ENCODE measurements at regions not wholly inside any gene's neighbourhood (a gene's known extent, or its start where the extent isn't known, plus 50 kb on each side); places are given as distances from the start of the nearest gene placed in this dataset.

DNA sequence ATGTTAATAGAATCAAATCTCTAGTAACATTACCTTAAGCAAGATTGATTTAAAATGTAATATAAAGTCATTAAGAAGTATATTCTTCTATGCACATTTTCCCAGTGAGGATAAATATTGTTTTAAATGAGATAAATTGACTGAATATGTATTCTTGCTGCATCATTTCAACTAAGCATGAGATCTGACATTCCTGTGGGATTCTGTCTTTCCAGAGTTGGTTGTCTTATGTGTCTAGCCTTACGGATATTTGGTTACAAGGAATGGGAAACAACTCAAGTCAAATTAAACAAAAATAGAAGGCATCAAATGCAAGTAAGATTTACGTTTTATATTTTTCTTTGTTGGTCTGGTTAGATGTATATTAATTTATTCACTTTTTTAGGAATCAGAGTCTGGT lies 287.5 kb downstream of the PTGER3 start:
- H3K4me1 ChIP-seq: no peaks in the 10 kb centered on the region
- no peak for DNase-seq (ENCODE audit: low spot score in 2 of 2)
- no peak overlapping the region for H3K27ac ChIP-seq
- 58 to 68% methylated on average over 2 of the region's 2 CpGs for WGBS, 2 donors
- no peaks in the 10 kb centered on the region for H3K36me3 ChIP-seq
- H3K27me3 ChIP-seq: no peaks in the 10 kb centered on the region
- TF ChIP-seq, protein P1, sequence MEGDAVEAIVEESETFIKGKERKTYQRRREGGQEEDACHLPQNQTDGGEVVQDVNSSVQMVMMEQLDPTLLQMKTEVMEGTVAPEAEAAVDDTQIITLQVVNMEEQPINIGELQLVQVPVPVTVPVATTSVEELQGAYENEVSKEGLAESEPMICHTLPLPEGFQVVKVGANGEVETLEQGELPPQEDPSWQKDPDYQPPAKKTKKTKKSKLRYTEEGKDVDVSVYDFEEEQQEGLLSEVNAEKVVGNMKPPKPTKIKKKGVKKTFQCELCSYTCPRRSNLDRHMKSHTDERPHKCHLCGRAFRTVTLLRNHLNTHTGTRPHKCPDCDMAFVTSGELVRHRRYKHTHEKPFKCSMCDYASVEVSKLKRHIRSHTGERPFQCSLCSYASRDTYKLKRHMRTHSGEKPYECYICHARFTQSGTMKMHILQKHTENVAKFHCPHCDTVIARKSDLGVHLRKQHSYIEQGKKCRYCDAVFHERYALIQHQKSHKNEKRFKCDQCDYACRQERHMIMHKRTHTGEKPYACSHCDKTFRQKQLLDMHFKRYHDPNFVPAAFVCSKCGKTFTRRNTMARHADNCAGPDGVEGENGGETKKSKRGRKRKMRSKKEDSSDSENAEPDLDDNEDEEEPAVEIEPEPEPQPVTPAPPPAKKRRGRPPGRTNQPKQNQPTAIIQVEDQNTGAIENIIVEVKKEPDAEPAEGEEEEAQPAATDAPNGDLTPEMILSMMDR (IDR thresholded peaks at IDR 0.05): no peak
- TF ChIP-seq EP300 (IDR thresholded peaks at IDR 0.05) (no peak), POLR2A (IDR thresholded peaks at IDR 0.05) (no peak)
- no peak overlapping the region for H3K4me3 ChIP-seq
- H3K9me3 ChIP-seq: peaks cover 0 to 3% (median 0%) of the 10 kb centered on the region in 4 donors

DNA sequence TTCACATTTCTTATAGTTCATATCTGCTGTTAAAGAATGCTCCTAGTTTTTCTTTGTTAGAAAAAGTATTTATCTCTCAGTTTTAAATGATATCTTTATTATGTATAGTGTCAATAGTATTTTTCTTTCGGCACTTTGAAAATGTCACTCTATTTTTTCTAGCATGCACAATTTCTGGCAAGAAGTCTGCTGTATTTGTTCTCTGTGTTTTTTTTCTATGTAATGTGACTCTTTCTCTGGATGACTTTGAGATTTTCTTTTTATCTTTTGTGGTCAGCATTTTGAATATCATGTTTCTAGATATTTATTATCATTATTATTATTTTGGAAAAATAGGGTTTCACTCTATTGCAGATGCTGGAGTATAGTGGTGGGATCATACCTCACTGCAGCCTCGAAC lies 285.2 kb downstream of the PTGER3 start:
- no peak for DNase-seq (ENCODE audit: low spot score in 2 of 2)

DNA sequence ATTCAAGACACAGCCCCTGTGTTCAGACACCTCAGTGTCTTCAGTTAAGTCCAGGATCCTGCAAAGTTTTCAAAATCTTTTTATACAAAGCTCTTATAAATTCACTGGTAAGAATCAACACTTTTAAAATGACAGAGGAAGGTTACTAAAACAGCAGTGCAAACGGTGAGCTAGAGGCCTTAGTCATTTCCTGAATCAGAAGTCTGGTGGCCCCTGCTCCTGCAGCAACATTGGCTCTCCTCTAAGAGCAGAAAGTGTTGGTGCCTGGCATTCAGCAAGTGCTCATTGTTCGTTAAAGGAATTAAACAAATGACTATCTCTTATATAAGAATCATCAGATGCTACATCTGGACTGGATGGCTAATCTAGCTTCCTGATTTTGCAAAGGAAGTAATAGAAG lies 282.9 kb downstream of the PTGER3 start:
- no peaks in the 10 kb centered on the region for H3K36me3 ChIP-seq
- no peaks in the 10 kb centered on the region for H3K4me1 ChIP-seq
- H3K27ac ChIP-seq: no peak overlapping the region
- WGBS, 2 donors: 42 to 46% methylated on average over 2 of the region's 2 CpGs
- H3K27me3 ChIP-seq: no peaks in the 10 kb centered on the region
- H3K9me3 ChIP-seq: peaks cover 0 to 3% (median 0%) of the 10 kb centered on the region in 4 donors
- TF ChIP-seq POLR2A (IDR thresholded peaks at IDR 0.05) (no peak), EP300 (IDR thresholded peaks at IDR 0.05) (no peak)
- TF ChIP-seq, protein P1 (IDR thresholded peaks at IDR 0.05): no peak
- no peak for DNase-seq (ENCODE audit: low spot score in 2 of 2)
- H3K4me3 ChIP-seq: no peak overlapping the region

More for the DNA sequence above, 285.2 kb downstream of the PTGER3 start:
- no peaks in the 10 kb centered on the region for H3K36me3 ChIP-seq
- H3K4me3 ChIP-seq: no peak overlapping the region
- no peaks in the 10 kb centered on the region for H3K27me3 ChIP-seq
- TF ChIP-seq POLR2A (IDR thresholded peaks at IDR 0.05): no peak
- TF ChIP-seq EP300 (IDR thresholded peaks at IDR 0.05): no peak
- TF ChIP-seq, protein P1 (IDR thresholded peaks at IDR 0.05): no peak
- H3K27ac ChIP-seq: no peak overlapping the region
- 85 to 91% methylated on average over 2 of the region's 2 CpGs for WGBS, 2 donors
- H3K4me1 ChIP-seq: no peaks in the 10 kb centered on the region
- H3K9me3 ChIP-seq: peaks cover 0 to 3% (median 0%) of the 10 kb centered on the region in 4 donors

DNA sequence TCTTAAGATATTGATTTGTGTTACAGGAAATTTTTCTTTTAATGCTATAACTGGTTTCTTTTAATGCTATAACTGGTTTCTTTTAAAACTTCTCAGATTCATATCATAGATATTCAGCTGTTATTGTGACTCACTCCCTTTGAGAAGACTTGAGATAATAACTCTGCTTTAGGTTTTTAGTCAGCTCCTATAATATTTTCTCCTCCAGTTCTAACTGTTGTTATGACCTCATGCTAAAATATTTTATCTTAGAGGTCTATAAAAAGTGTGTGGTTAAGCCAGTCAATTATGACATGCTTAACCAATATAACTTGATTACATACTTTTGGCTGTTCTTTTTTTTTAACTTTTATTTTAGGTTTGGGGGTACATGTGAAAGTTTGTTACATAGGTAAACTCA lies 280.2 kb downstream of the PTGER3 start:
- H3K27ac ChIP-seq: no peak overlapping the region
- no peak for DNase-seq (ENCODE audit: low spot score in 2 of 2)
- TF ChIP-seq EP300 (IDR thresholded peaks at IDR 0.05) (no peak), POLR2A (IDR thresholded peaks at IDR 0.05) (no peak)
- TF ChIP-seq, protein P1 (IDR thresholded peaks at IDR 0.05): no peak
- H3K9me3 ChIP-seq: peaks cover 0 to 14% (median 2%) of the 10 kb centered on the region in 4 donors
- no peaks in the 10 kb centered on the region for H3K27me3 ChIP-seq
- H3K4me1 ChIP-seq: no peaks in the 10 kb centered on the region
- no peak overlapping the region for H3K4me3 ChIP-seq
- H3K36me3 ChIP-seq: no peaks in the 10 kb centered on the region

DNA sequence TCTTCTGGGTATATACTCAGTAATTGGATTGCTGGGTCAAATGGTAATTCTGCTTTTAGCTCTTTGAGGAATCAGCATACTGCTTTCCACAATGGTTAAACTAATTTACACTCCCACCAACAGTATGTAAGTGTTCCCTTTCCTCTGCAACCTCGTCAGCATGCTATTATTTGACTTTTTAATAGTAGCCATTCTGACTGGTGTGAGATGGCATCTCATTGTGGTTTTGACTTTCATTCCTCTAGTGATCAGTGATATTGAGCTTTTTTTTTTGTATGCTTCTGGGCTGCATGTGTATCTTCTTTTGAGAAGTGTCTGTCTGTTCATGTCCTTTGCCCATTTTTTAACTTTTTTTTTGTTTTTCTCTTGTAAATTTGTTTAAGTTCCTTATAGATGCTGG lies 279.4 kb downstream of the PTGER3 start:
- Histone ChIP-seq H3K27ac (no peak overlapping the region), H3K36me3 (no peaks in the 10 kb centered on the region), H3K9me3 (peaks cover 0 to 11% (median 2%) of the 10 kb centered on the region in 4 donors), H3K27me3 (no peaks in the 10 kb centered on the region), H3K4me3 (no peak overlapping the region), H3K4me1 (no peaks in the 10 kb centered on the region)
- no peak for TF ChIP-seq POLR2A (IDR thresholded peaks at IDR 0.05)
- TF ChIP-seq, protein P1 (IDR thresholded peaks at IDR 0.05): no peak
- no peak for TF ChIP-seq EP300 (IDR thresholded peaks at IDR 0.05)
- DNase-seq (ENCODE audit: low spot score in 2 of 2): no peak
- WGBS, 2 donors: 48 to 63% methylated on average over 1 of the region's 1 CpG
